GOT3 (cell line): ENCODE measurements at regions not wholly inside any gene's neighbourhood (a gene's known extent, or its start where the extent isn't known, plus 50 kb on each side); places are given as distances from the start of the nearest gene placed in this dataset.

Source experiments
- DNase-seq: peaks from one replicate; lab custom pipeline; 2025; ENCODE audit warnings: mixed read lengths; lab: John Stamatoyannopoulos, UW

DNA sequence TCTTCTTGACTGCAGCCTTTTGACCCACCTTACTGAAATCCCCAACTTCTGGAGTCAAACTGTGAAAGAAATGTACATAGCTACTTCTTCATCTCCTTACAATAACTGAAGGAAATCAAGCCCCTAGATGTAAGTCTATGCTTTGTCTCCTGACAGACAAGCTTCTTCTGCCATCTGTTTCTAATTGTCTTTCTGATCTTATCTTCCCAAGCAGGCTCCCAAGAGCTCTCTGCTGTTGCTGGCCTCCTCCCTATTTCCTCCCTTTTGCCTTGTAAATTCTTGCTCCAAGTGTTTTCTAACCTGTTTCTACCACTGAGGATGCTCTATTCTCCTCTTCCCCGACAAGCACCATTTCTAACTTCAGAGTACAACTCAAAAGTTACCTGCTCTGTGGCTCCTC, 77.4 kb upstream of the OSR1 start:
- no peak for DNase-seq

DNA sequence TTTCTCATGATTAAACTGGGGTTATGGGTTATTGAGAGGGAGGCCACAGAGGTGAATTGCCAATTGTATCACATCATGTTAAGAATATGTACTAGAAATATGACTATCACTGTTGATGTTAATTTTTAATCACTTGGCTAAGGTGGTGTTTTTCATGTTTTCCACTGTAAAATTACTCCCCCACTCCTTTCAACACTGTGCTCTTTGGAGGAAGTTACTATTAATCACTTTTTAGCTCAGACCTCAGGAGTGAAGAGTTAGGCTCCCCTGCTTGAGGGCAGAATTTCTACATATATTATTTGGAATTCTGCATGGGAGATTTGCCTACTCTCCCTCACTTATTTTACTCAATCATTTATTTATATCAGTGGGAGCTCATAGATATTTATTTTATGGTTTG, 76.0 kb upstream of the OSR1 start:
- DNase-seq: no peak

DNA sequence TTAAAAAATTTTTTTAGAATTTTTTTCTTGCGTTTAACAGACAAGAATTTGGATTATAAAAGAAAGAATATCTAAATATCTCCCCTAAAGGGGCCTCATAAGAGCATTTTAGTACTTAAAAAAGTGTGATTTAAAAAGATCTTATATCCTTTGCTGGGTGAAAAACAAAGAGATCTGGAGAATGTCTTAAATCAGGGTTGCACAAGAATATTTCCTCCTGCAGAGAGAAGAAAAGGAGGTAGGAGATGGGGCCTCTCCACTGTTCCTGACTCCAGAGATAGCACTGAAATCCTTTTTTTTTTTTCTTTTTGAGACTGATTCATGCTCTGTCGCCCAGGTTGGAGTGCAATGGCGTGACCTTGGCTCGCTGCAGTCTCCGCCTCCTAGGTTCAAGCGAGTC, 68.5 kb upstream of the OSR1 start:
- DNase-seq: no peak

DNA sequence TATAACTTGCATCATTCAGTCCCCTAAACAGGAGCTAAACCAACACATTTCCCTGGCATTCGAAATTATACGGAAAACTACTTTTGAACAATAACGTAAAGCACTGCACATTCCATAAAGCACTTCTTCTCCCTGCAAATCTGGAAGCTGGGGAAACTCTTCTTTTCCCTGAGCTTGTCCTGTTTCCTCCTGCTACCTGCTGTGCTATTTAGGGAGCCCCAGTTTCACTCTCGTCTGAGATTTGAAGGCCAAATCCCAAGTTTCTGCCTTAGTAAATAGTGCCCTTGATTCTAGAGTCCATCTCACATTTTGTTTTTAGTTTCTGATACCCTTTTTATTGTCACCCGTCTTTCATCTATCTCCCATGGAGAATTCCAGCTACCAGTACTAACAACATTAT, 67.7 kb upstream of the OSR1 start:
- DNase-seq: no peak

DNA sequence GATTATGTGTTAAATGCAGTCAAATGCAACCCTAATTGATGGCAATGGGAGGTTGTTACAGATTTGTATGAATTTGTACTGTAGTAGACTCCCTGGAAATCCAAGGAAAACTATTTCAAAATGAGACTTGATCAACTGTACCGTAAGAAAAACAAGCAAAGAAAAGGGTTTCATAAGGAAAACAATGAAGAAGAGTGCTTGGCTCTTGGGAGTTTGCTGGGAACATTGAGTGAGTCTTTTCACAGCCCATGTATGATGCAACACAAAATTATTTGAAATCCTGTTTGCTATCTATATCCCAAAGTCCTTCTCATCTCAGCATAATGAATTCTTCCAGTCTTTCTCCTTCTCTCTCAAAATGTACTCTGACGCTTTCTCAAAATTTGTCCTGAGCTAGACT, 67.0 kb upstream of the OSR1 start:
- no peak for DNase-seq

DNA sequence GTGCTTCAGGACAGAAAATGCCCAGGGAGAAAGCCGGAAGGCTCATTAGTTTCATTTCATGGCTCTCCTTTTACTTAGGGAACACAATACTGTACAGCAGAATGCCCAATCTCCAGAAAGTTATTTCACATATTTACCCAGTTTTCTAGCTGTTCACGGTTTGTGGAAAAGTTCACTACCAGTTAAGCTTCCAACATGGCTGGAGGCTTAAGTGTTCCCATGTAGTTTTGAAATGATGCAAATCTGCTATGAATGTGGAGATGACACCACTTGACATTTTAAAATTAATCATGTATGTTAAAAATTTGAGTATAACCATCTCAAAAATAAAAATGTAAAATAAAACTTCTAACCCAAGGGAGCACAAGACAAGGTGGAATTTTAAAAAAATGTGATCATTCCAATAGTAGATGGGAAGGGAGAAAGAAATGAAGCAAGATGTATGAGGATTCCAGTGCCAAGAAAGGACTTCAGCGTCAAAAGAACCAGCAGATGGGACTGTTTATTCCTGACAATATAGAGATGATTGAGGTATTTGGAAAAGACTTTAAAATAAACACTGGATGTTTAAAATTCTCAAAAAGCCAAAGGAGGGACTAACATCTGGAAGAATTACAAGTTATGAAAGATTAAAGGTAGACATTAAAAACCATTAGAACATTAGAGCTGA, 60.9 kb upstream of the OSR1 start:
- no peak for DNase-seq

DNA sequence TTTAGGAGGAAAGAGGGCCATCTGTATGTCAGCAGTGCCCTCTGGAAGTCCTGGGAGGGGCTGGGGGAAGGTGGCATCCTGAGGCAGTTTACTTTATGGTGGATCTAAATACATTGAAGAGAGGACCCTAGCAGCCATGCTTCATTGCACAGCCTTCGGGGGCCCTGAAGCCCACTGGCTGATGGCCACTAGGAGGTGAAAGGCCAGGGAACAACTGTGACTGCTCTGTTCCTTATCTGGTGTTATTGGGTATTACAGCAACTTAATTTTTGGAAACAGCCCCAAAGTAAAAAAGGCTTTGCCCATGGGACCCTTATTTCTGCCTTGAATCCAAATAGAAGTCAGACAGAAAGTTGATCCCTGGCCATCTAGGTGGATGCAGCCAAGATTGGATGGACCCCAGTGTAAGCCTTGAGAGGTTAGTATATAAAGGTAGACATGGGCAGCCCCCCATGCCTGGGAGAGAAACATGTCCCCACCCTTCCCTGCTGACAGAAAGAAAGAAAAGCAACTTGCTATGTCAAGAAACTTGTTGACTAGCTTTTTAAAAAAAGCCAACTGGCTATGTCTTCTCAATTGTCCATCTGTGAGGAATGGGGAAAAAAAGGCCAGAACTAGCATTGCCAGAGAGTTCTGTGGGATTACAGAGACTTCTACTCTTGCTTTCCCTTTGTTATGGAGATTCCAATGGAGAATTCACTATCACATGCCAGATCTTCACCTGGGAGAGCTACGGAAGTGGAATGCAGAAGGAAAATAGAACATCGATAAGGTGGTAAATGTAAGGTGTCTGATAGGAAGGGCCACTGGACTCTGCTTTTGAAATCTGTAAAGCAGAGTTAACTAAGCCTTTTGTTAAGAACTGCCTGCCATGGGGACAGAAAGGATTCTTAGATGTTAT, 58.6 kb upstream of the OSR1 start:
- no peak for DNase-seq

DNA sequence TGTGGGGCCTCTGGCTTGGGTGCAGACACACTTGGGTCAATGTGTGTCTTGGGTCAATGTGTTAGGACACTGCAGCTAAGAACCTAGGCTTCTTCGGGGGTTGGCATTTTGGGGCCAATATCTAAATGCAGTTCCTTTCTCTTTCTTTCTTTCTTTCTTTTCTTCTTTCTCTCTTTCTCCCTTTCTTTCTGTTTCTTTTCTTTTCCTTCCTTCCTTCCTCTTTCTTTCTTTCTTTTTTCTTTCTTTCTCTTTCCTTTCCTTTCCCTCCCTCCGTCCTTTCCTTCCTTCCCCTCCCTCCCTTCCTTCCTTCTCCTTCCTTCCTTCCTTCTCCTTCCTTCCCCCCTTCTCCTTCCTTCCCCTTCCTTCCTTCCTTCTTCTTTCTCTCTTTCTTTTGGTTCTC, 57.7 kb upstream of the OSR1 start:
- no peak for DNase-seq

DNA sequence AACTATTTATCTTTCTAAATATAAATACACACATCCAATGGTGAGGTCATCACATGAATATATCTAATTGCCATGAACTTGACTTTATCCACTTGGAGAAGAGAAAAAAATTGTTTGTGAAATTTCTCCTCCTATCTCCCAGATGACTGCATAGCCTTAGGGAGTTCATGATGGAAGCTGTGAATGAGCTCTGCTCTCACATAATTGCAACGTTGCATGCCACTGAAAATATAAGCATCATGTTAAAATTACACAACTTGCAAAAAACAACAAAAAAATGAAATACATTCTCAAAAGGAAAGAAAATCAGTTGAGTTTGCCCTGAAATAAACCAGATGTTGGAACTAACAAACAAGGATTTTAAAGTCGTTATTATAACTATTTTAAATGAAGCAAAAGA, 50.6 kb upstream of the OSR1 start:
- DNase-seq: no peak

DNA sequence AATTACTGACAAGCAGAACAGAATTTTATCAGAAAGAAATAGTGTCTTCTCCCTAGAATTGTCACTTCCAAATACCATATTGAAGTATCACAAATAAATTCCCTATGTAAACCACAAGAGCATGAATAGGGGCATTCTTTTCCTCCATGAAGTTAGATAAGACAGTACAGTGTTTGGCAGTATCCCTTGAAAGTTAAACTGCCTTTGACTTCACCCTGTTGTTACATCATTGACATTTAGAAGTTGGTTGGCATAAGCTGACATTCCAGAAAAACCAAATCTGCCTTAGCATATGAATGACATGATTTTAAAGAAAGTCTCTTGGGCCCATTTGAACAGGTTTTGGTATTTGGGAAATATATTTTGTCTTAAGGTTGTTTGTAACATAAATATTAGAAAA, 50.2 kb upstream of the OSR1 start:
- no peak for DNase-seq
